Stimulated activated CD4-positive, alpha-beta T cell treated with anti-CD3 and anti-CD28 coated beads, Interleukin-12 subunit alpha, Interleukin-12 subunit beta, amount 100 ng/mL, for 48 hours (primary cell): ENCODE measurements at regions not wholly inside any gene's neighbourhood (a gene's known extent, or its start where the extent isn't known, plus 50 kb on each side); places are given as distances from the start of the nearest gene placed in this dataset.

Source experiments
- DNase-seq, 3 donors: peaks; one replicate each; pipeline ENCODE4 v3.0.0-alpha.2; 2020; ENCODE audit warnings: low read depth in 2 of 3, low spot score in 1 of 3

DNA sequence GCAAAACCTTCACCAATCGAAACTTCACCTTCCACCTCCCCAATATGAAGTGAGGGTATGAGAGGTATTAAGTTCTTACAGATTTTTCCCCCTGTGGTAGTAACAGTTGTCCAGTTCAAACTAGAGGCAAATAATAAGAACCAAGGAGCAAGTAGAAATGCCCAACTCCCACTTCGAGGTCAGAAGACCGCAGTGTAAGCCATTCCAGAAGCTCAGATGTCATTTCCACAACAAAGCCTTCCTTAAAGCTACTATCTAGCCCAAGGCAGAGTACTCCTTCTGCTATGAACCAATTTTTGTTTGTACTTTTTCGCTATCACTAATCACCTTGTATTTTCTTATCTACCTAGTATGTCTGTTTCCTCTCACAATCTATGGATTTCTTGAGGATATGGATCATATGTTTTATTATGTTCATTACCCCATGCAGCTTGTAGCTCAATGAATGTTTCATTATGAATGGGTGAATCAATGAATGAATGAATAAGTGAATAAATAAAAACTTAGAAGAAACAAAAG lies 235.7 kb upstream of the KCNMB2 start:
- no peak for DNase-seq

DNA sequence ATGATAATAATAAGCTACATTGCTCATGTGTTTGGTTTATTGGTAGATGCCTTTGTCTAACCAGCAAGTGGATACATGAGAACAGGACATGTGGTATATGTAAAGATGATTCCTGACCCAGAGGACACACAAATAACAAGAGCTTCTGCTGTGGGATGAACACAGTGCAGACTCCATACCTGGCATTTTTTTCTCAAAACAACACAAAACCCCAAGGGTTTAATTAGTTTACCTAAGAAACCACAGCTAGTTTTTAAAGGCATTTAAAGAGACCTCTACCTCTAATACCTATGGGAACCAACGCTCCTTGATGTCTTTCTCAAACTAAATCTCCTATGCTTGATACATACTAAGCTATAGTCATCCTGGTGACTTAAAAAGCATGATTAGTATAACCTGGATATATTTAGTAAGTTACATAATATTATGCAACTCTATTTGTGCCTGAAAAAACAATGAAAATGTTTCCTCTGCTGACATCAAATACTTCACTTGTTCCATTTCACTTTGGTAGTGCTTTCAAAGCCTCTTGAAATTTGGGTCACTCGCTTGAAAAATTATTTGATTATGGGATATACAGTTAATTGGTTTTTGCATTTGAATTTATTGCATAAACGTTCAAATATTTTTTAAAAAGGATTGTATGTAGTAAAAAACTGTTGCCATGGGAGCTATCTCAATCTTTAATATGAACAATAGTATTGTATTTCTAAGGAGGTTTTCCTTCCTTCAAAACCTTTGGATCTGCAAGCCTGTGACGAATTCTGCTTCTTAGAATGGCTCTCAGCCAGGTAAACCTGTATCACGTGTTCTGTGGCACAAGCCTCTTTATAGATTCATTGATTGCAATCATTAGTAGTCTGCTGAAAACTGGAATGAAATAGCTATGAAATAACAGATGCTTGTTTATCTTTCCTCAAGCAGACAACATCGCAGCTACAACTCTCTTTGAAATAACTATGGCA lies 233.0 kb upstream of the KCNMB2 start:
- DNase-seq = no peak

DNA sequence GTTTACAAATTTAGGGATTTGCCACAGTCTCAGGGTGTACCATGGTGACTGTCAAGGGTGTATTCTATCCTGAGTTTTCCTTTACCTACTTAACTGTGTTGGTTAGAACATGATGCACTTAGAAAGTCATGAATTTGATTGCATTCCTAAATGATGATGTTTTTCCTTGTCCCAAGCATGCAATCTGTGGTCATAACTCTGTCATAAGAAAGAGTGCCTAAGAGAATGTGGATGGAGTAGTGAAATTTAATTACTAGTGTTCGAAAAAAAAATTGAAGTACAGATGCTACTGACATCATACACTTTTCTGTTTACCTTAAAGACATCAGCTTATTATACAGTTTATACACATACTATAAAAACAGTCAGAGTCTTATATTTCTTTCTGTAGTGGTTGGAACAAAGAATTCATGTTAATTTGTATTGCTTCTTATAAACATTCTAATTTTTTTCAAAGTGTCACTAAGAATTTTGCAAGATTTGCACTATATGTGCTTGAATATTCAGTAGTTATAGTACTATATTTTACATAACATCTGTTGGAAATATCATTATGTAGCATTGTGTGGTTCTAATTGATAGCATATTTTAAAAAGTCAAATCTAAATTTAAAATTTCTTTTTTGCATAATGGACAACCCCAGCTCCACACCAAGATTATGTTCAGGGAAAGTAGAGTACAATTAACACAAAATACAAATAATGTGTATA lies 231.3 kb upstream of the KCNMB2 start:
- no peak for DNase-seq

DNA sequence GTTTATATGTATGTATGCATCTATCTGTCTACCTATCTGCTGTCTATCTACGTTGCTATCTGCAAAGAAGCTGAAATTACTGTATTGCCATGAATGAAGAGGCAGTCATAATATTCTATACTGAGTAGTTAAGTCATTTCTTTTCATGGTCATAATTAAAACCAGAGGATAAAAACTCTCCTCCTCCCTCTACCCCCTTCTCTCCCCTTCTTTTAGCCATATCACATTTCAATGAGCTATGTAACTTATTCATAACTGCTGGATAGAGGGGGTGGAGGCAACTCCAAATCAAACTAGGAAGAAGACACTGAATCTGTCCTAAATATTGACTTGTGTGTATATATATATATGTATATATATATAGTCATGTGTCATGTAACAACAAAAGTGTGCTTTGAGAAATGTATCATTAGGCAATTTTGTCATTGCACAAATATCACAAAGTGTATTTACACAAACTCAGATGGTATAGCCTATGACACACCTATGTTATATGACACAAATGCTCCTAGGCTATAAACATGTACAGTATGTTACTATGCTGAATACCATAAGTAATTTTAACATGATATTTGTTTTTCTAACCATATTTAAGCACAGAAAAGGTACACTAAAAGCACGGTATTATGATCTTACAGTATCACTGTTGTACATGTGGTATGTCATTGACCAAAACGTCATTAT lies 229.7 kb upstream of the KCNMB2 start:
- no peak for DNase-seq

DNA sequence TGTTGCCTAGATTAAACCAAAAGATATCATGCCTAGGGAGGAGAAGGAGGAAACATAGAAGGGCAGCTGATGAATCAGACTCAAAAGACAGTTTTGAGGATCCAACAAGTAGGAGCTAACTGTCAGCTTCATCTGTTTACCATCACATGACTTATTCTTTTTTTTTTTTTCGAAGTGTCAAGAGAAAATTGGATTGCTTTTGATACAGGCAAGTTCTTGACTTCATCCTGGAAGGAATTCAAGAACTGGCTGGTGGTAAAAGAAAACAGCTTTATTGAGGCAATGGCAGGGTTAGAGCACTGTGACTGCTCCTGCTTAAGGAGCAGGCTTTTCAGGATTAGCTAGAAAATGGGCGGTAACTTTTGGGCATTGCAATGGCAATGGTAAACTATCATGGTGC lies 227.5 kb upstream of the KCNMB2 start:
- no peak for DNase-seq

DNA sequence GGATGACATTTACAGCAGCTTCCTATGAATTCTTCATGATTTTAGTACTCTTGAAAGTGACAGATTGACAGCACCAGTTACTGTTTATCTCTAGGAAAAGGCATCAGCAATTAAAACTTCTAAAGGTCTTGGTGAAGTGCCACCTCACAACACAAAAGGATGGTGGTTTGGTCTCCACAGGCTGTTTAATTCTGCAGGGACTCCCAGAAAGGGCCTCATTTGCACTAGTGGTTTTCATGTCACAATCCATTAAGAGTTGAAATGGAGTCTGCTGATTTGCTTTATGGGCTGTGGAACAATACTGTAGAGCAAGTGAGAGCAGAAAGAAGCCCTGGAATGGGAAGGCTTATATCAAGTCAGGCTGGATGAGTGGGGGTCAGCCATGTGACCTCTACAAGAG lies 225.3 kb upstream of the KCNMB2 start:
- no peak for DNase-seq

DNA sequence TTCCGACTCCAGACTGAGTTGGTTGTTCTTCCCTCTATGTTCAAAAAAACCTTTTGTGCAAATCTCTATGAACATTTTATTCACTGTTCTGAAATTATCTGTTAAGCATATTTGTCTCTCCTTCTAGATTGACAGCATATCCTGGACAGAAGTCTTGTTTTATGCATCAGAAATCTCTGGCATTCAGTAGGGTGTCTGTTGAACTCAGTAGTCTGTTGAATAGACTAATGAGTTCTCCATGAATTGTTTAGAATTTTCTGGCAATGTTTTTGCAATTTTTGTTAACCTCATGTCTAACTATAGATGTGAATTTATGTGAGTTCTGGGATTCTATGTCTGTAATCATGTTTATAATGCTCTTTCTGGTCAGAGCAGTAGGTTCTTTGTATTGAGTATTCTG lies 222.5 kb upstream of the KCNMB2 start:
- no peak for DNase-seq

DNA sequence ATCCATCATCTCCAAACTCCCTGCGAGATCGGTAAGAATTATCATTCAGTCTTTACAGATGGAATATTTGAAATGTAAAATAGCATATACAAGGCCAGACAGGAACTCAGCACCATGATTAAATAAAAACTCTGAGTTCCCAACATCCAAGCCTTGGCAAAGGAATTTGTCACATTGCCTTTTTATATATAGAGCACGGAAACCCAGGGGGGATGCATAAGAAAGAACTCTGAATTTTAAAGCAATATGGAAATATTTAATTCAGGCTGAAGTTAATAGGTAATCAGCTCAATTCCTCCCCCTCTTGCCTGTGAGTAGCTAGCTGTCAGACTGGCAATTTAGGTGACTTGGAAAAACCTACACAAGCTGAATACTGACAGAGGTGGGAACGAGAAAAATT lies 217.9 kb upstream of the KCNMB2 start:
- DNase-seq = no peak

DNA sequence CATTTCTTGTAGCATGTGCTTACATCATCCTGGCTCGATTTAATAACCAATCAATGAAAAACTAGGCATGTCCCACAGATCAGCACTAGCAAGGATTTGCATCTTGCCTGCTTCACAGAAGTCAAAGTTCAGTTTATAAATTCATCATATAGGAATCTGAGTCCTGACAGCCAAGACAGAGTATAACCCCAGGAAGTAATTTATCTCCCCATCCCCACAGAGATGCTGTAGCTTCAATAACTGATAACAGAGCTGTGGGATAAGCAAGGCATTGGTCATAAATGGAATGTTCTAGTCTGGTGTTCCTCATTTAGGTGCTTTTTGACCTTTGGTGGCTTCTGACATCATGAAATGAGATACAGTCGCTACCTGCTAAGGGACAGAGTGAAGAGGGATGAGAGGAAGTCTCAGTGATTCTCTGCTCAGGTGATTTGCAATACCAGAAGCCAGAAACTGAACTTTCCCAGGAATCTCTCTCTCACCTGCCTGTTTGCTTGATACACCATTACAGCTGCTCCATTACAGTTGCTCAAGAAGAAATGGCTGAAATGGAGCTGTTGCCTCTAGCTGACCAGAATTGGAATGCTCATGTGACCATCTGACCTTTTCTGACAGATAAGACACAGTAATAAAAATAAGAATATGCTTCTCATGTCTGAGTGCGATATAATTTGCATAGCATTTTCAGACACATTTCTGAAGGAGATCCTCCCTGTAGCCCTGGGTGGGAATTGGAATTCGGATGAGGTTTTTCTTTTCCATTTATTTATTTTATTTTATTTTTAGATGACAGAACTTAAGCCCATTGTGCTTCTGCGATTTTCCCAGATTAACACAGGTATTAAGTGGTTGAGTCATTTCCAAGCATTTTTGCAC lies 217.1 kb upstream of the KCNMB2 start:
- DNase-seq = no peak

DNA sequence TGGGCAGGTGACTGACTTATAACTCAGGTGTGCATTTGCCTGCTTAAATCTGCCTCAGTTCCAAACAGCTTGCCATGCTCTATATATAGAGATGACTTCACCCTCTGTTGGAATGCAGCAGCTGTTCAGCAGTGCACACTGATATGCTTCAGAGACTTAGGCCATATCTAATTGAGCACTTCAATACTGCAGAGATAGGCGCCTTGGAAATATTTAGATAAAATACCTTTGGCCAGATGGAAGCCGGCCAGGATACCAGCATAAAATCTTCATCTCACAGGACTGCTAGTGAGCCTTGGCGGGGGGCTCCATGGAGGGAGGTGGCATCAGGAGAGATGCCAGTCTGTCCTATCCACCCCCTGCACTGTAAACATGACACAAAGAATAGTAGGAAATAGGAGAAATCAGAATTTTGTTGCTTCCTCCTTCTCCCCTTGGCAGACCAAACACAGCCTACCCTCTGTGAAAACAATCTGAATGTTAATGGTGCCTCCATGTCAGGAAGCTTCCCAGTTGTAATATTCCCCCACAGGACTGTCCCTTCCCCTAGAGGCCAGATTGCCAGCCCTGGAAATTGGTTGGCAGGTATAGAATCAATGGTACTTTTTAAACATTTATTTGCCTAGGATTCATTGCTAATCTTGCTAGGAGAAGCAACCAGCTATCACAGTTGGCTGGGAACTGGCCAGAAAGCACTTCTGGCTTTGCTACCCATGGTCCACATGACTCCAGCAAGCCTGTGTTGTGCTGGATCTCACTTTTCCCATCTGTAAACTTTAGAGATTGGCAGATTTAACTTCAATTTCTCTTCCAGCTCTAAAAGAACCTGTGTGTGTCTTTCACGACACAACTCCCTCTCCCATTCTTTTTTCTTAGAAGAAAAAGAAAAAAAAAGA lies 215.5 kb upstream of the KCNMB2 start:
- DNase-seq = no peak

DNA sequence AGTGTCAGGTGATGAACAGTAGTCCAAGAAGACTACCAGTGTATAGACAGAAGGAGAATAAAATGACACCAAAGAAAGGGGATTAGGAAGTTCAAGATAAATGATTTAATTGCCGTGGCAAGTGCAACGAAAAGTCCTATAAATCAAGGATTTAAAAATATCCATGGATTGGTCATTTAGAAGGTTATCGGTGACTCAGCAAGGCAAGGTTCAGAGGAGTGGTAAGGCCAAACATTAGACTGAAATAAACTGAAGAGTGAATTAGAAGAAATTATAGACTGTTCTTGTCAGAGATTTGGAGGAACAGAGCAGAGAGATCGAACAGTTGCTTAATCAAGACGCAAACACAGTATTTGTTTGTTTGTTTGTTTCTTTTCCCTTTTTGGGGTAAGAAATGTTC lies 211.9 kb upstream of the KCNMB2 start:
- no peak for DNase-seq

DNA sequence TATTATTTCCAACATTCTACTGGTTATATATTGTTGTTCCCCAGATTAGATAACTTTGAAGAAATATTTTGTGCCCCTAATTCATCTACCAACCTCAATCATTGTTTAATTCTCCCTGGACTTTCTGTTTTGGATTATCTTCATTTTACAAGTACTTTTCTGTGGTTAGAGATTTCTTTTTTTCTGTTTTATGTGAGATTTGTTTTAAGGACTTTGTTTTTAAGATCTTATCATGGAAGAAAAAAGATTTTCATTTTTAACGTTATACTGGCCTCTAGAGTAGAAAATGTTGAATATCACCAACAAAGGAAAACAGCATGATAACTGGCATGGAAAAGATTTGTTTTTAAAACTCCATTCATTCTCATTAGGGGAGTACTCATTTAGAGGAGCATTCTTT lies 210.9 kb upstream of the KCNMB2 start:
- no peak for DNase-seq

DNA sequence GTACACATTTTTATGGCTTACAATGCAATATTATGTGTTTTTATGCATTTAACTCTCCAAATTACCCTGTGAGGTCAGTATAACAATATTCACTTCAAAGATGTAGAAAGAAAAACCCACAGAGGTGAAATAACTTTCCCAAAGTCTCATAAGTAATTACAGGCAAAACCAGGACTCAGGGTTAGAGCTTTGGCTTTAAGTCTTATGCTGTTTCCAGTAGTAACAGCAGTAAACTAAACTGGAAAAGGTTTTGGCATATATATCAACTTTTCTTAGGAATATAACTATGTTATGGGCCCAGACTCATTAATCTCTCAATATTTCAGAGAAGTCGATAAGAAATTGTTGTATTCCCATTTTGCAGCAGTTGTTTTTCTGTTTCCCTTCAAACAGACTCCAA lies 206.3 kb upstream of the KCNMB2 start:
- DNase-seq = no peak

DNA sequence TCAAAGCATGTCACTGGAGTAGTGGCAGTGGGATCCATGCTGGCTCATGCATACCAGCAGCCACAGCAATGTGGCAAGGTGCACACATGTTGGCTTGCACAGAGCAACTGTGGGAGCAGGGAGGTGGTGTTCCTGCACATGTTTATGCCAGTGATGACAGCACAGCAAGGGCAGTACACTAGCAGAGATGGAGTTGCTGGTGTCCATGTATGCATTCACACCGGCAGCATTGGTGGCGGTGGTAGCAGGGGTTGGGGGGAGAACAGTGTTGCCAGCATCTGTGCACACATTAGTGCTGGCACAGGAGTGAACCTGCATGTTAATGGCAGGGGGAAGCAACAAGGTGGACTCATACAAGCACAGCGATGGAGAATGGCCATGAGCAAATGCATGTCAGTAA lies 202.0 kb upstream of the KCNMB2 start:
- DNase-seq = no peak

DNA sequence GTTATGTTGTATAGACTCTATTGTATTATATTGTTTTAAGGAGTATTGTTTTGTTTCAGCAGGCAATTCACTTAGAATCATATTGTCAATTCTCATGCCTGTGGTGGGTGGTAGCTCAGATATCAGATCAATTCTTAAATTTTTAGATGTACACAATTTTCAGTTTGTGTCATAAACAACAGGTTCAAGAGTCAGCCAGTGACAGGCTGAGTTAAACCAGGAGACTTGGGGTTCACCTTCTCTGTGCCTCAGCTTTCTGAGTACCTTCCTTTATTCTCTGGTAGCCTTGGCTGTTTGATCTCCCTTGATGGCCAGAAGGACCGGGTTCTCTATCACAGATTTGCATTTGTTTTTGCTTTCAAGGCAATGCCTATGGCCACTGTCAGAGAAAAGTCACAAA lies 199.9 kb upstream of the KCNMB2 start:
- DNase-seq = no peak

DNA sequence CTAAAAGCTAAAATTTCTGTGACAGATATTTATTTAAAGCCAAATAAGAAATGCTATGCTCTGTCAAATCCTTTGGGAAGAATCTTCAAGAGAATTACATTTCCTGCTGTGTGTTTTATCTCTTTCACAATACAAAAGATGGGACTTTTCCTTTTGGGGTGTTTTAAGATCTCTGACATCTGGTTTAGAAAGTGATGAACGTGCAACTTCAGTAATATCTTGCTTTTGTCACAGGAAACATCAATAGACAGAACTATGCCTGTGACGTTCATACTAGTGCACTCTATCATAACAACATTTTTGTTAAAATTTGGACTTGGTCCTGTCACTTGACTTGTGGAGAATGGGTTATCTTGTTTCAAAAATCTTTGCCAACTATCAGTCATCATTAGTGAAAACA lies 195.7 kb upstream of the KCNMB2 start:
- no peak for DNase-seq

DNA sequence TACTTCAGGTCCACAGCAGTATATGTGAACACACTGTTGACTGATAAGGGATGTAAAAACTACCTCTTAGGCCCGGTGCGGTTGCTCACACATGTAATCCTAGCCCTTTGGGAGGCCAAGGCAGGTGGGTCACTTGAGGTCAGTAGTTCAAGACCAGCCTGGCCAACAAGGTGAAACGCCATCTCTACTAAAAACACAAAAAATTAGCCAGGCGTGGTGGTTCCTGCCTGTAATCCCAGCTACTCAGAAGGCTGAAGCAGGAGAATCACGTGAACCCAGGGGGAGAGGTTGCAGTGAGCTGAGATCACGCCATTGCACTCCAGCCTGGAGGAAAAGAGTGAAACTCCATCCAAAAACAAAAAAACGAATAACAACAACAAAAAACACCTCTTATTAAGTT lies 194.6 kb upstream of the KCNMB2 start:
- DNase-seq = no peak

DNA sequence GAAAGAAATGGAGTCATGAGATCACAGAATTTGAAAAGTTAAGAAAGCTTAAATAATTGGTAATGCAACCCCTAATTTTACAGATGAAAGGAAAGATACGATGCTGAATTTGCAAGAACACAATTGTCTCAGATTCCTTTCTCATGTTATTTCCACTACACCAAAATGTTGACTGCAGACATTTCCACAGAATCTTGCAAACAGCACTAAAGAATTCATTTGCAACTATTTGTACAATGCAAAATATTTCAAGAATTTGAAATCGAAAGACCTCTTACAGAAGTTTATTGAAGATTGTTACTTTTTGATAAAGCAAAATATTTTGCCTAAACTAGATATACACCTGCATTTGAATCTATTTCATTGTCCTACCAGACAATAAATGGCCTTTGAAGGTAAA lies 194.1 kb upstream of the KCNMB2 start:
- DNase-seq = no peak

DNA sequence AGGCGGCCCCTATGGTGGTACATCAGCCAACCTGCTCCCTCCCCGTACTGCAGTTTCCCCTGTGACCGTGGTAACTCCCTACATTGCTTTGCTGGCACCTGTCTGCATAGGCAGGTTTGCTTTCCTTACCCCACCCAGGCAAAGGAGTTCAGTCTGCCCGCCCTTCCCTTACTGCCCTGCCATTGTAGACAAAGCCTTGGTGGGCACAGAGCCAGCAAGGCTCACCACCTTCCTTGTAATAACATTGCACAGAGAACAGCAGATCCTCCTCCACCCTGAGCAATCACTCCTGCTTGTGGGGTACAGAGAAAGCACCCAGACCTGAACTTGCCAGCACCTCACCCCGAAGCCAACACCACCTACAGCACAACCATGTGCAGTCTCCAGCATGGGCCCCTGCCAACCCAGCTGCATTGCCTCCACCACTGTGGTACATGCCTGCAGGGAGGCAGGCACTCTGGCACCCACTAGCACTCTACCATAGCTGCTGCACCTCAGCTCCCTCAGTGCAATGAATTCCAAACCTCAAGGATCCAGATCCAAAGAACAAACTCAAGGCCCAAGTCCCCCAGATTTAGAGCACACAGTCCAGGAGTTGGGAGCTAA lies 192.7 kb upstream of the KCNMB2 start:
- DNase-seq = no peak
